ENCODE measurements at regions not wholly inside any gene's neighbourhood (a gene's known extent, or its start where the extent isn't known, plus 50 kb on each side); places are given as distances from the start of the nearest gene placed in this dataset.

DNA sequence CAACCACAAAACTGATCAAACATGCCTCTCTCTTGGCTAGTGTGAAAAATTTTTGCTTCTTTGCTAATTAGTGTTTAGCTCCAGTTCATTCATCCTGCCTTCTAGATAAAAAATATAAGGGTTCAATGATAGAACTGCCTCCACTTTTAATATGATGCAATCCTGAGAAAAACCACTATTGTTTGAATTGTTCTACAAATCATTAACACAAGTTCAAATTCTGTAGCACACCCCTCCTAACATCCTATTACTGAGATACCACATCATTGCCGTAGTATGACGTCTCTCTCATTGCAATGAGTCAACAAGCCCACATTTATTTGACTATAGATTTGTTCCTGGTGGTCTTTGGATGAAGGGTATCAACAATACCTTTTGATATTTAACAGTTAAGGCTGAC lies 365.8 kb upstream of the OPRM1 start:
- intact Hi-C loops (cut with DNase I), result no loop called here
- Histone ChIP-seq H3K36me3 (no peaks in the 10 kb centered on the region), H3K27me3 (no peaks in the 10 kb centered on the region), H3K27ac (no peak overlapping the region), H3K4me1 (no peaks in the 10 kb centered on the region), H3K9me3 (no peaks in the 10 kb centered on the region), H3K4me3 (no peak overlapping the region)
- WGBS, 2 donors, result 21 to 55% methylated on average over 2 of the region's 2 CpGs
- no peak for DNase-seq
- TF ChIP-seq EP300 (IDR thresholded peaks at IDR 0.05) (no peak), POLR2A (IDR thresholded peaks at IDR 0.05) (no peak), POLR2AphosphoS5 (IDR thresholded peaks at IDR 0.05) (no peak)
- TF ChIP-seq, protein P1, sequence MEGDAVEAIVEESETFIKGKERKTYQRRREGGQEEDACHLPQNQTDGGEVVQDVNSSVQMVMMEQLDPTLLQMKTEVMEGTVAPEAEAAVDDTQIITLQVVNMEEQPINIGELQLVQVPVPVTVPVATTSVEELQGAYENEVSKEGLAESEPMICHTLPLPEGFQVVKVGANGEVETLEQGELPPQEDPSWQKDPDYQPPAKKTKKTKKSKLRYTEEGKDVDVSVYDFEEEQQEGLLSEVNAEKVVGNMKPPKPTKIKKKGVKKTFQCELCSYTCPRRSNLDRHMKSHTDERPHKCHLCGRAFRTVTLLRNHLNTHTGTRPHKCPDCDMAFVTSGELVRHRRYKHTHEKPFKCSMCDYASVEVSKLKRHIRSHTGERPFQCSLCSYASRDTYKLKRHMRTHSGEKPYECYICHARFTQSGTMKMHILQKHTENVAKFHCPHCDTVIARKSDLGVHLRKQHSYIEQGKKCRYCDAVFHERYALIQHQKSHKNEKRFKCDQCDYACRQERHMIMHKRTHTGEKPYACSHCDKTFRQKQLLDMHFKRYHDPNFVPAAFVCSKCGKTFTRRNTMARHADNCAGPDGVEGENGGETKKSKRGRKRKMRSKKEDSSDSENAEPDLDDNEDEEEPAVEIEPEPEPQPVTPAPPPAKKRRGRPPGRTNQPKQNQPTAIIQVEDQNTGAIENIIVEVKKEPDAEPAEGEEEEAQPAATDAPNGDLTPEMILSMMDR (IDR thresholded peaks at IDR 0.05), result no peak

DNA sequence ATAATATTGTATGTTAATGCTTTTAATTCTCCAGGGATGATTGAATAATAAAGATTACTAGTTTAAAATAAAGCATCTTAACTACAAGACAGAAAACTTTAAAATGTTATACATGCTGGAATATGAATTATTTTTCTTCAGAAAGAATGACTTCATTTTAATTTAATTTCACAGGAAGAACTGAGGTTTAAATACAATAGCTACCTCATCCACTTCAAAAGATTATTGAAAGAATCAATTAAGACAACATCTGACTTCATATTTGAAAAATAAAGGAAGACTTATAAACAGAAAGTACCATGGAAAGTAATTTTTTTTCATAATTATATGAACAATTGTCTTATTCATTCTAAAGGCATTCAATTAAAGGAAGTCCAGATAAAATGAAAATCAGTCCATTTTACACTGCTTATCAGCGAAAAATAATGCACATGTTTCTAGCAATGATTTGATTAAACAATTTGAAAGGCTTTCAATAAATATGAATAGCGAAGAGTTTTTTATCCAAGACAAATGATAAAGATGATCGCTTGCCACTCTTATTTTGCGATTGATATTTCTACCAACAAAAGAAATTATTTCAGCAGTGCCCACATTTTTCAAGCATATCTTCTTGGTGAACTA lies 368.5 kb upstream of the OPRM1 start:
- Histone ChIP-seq H3K4me1 (no peaks in the 10 kb centered on the region), H3K27me3 (no peaks in the 10 kb centered on the region), H3K36me3 (no peaks in the 10 kb centered on the region), H3K27ac (no peak overlapping the region), H3K9me3 (no peaks in the 10 kb centered on the region), H3K4me3 (no peak overlapping the region)
- no peak for DNase-seq
- TF ChIP-seq POLR2AphosphoS5 (IDR thresholded peaks at IDR 0.05) (no peak), POLR2A (IDR thresholded peaks at IDR 0.05) (no peak), EP300 (IDR thresholded peaks at IDR 0.05) (no peak)
- TF ChIP-seq, protein P1 (IDR thresholded peaks at IDR 0.05), result no peak
- 80 to 87% methylated on average over 4 of the region's 4 CpGs for WGBS, 2 donors
- intact Hi-C loops (cut with DNase I), result no loop called here

DNA sequence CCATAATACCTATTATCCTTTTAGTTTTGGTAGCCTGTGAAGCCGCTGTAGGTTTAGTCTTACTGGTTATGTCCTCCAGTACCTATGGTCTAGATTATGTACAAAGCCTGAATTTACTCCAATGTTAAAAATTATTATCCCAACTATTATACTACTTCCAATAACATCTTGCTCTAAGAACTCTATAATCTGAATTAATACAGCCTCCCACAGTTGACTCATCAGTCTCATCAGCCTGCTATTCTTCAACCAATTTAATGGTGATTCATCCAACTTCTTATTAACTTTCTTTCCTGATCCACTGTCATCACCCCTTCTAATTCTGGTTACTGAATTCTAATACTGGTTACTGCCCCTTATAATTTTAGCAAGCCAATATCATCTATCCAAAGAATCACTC lies 370.3 kb upstream of the OPRM1 start:
- no peaks in the 10 kb centered on the region for H3K9me3 ChIP-seq
- DNase-seq, result no peak
- 93 to 95% methylated on average over 1 of the region's 1 CpG for WGBS, 2 donors
- TF ChIP-seq EP300 (IDR thresholded peaks at IDR 0.05), result no peak
- no peak for TF ChIP-seq POLR2AphosphoS5 (IDR thresholded peaks at IDR 0.05)
- TF ChIP-seq POLR2A (IDR thresholded peaks at IDR 0.05), result no peak
- TF ChIP-seq, protein P1 (IDR thresholded peaks at IDR 0.05), result no peak
- H3K27me3 ChIP-seq, result no peaks in the 10 kb centered on the region
- no peaks in the 10 kb centered on the region for H3K36me3 ChIP-seq
- no peak overlapping the region for H3K4me3 ChIP-seq
- H3K4me1 ChIP-seq, result no peaks in the 10 kb centered on the region
- intact Hi-C loops (cut with DNase I), result no loop called here
- H3K27ac ChIP-seq, result no peak overlapping the region

DNA sequence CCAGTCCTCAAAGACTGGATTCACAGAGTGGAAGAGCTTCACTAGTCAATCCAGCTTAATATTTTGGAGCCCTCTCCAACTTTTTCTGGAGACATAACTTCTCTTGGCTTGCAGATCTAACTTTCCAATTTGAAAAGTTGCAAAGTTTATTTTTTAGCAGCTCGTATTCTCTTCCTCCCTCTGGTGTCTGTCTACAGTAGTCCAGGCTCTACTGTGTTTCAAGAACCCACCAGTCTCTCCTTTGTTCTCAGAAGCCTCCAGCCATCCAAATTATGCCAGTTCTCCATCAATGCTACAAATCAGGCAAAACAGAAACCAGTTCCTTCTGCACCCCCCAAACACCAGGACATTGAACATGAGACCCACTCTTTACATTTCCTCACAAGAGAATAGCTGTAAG lies 376.1 kb upstream of the OPRM1 start:
- 61 to 64% methylated on average over 1 of the region's 1 CpG for WGBS, 2 donors
- H3K4me3 ChIP-seq, result no peak overlapping the region
- TF ChIP-seq EP300 (IDR thresholded peaks at IDR 0.05) (no peak), POLR2A (IDR thresholded peaks at IDR 0.05) (no peak), POLR2AphosphoS5 (IDR thresholded peaks at IDR 0.05) (no peak)
- TF ChIP-seq, protein P1 (IDR thresholded peaks at IDR 0.05), result no peak
- intact Hi-C loops (cut with DNase I), result no loop called here
- H3K36me3 ChIP-seq, result no peaks in the 10 kb centered on the region
- H3K27me3 ChIP-seq, result no peaks in the 10 kb centered on the region
- H3K9me3 ChIP-seq, result peaks cover 0 to 4% (median 2%) of the 10 kb centered on the region in 4 donors
- no peaks in the 10 kb centered on the region for H3K4me1 ChIP-seq
- no peak overlapping the region for H3K27ac ChIP-seq
- no peak for DNase-seq

DNA sequence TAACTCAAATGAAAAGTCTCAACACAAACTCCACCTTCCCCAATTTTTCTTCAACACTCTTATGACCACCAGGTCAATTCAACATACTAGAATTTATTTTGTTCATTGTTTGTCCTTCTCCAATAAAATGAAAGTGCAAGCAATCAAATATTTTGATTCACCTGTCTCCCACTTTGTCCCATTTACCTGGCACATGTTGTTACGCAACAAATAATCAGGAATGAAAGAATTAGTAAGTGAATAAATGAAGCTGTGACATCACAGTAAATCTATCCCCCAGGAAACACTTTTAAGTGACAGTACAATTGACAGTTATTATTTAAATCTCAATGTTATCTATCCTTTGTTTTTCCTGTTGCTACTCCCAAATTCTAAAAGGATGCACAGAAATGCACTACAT lies 393.7 kb upstream of the OPRM1 start:
- Histone ChIP-seq H3K36me3 (no peaks in the 10 kb centered on the region), H3K9me3 (no peaks in the 10 kb centered on the region), H3K4me1 (no peaks in the 10 kb centered on the region), H3K27me3 (no peaks in the 10 kb centered on the region), H3K27ac (no peak overlapping the region), H3K4me3 (no peak overlapping the region)
- TF ChIP-seq EP300 (IDR thresholded peaks at IDR 0.05) (no peak), POLR2AphosphoS5 (IDR thresholded peaks at IDR 0.05) (no peak), POLR2A (IDR thresholded peaks at IDR 0.05) (no peak)
- TF ChIP-seq, protein P1 (IDR thresholded peaks at IDR 0.05), result no peak
- DNase-seq, result no peak
- intact Hi-C loops (cut with DNase I), result no loop called here
- WGBS, 2 donors, result 88 to 93% methylated on average over 1 of the region's 1 CpG
